ENCODE measurements at regions not wholly inside any gene's neighbourhood (a gene's known extent, or its start where the extent isn't known, plus 50 kb on each side); places are given as distances from the start of the nearest gene placed in this dataset.

- Histone ChIP-seq H3K36me3 (ENCODE audit: control insufficient read depth, insufficient read depth, low read length) (no peaks in the 10 kb centered on the region), H3K4me1 (no peaks in the 10 kb centered on the region), H3K27me3 (replicated peaks; ENCODE audit: control insufficient read depth, insufficient read depth, low read length) (no peaks in the 10 kb centered on the region), H3K9me3 (no peaks in the 10 kb centered on the region), H3K4me3 (ENCODE audit: low read depth, low read length) (no peak overlapping the region)
- H3K9me3 Mint-ChIP-seq (ENCODE audit: unreplicated experiment): peaks cover 33% of the 10 kb centered on the region
- no peak overlapping the region for H3K27ac Mint-ChIP-seq (ENCODE audit: unreplicated experiment)
- H3K36me3 Mint-ChIP-seq (ENCODE audit: insufficient read depth, unreplicated experiment): no peaks in the 10 kb centered on the region
- no peak for DNase-seq
- CTCF ChIA-PET: no interaction called here
- TF ChIP-seq, protein P1, sequence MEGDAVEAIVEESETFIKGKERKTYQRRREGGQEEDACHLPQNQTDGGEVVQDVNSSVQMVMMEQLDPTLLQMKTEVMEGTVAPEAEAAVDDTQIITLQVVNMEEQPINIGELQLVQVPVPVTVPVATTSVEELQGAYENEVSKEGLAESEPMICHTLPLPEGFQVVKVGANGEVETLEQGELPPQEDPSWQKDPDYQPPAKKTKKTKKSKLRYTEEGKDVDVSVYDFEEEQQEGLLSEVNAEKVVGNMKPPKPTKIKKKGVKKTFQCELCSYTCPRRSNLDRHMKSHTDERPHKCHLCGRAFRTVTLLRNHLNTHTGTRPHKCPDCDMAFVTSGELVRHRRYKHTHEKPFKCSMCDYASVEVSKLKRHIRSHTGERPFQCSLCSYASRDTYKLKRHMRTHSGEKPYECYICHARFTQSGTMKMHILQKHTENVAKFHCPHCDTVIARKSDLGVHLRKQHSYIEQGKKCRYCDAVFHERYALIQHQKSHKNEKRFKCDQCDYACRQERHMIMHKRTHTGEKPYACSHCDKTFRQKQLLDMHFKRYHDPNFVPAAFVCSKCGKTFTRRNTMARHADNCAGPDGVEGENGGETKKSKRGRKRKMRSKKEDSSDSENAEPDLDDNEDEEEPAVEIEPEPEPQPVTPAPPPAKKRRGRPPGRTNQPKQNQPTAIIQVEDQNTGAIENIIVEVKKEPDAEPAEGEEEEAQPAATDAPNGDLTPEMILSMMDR (IDR thresholded peaks at IDR 0.05; ENCODE audit: insufficient read depth in 1 of 2, low read depth in 1 of 2, low read length in 1 of 2, severe bottlenecking in 1 of 2, unreplicated experiment in 1 of 2): no peak
- intact Hi-C loops (cut with micrococcal nuclease; ENCODE audit: unreplicated experiment): no loop called here
- H3K4me1 Mint-ChIP-seq (ENCODE audit: low read depth, unreplicated experiment): no peaks in the 10 kb centered on the region
- H3K4me3 Mint-ChIP-seq (ENCODE audit: unreplicated experiment): no peak overlapping the region
- BruUV-seq (replicated peaks): no TSS peak
- POLR2A ChIA-PET: no interaction called here
- H3K27me3 Mint-ChIP-seq (ENCODE audit: insufficient read depth, unreplicated experiment): no peaks in the 10 kb centered on the region
Observed at GRCh38 chr12:58523360-58523759, 396.9 kb downstream of the LRIG3 start.

GRCh38 chr12:58528271-58528670, 392.0 kb downstream of the LRIG3 start:
- TF ChIP-seq, protein P1 (IDR thresholded peaks at IDR 0.05; ENCODE audit: insufficient read depth in 1 of 2, low read depth in 1 of 2, low read length in 1 of 2, severe bottlenecking in 1 of 2, unreplicated experiment in 1 of 2): no peak
- no peaks in the 10 kb centered on the region for H3K27me3 Mint-ChIP-seq (ENCODE audit: insufficient read depth, unreplicated experiment)
- peaks cover 27% of the 10 kb centered on the region for H3K9me3 Mint-ChIP-seq (ENCODE audit: unreplicated experiment)
- no peaks in the 10 kb centered on the region for H3K36me3 ChIP-seq (ENCODE audit: control insufficient read depth, insufficient read depth, low read length)
- no peaks in the 10 kb centered on the region for H3K36me3 Mint-ChIP-seq (ENCODE audit: insufficient read depth, unreplicated experiment)
- H3K4me1 Mint-ChIP-seq (ENCODE audit: low read depth, unreplicated experiment): no peaks in the 10 kb centered on the region
- H3K27me3 ChIP-seq (replicated peaks; ENCODE audit: control insufficient read depth, insufficient read depth, low read length): no peaks in the 10 kb centered on the region
- intact Hi-C loops (cut with micrococcal nuclease; ENCODE audit: unreplicated experiment): no loop called here
- H3K4me3 ChIP-seq (ENCODE audit: low read depth, low read length): no peak overlapping the region
- H3K27ac Mint-ChIP-seq (ENCODE audit: unreplicated experiment): no peak overlapping the region
- H3K4me1 ChIP-seq: no peaks in the 10 kb centered on the region
- H3K4me3 Mint-ChIP-seq (ENCODE audit: unreplicated experiment): no peak overlapping the region
- no peaks in the 10 kb centered on the region for H3K9me3 ChIP-seq
- BruUV-seq (replicated peaks): no TSS peak
- ChIA-PET POLR2A (no interaction called here), CTCF (no interaction called here)
- no peak for DNase-seq

GRCh38 chr12:58529114-58529665, 391.1 kb downstream of the LRIG3 start:
- Histone ChIP-seq H3K9me3 (no peaks in the 10 kb centered on the region), H3K27me3 (replicated peaks; ENCODE audit: control insufficient read depth, insufficient read depth, low read length) (no peaks in the 10 kb centered on the region), H3K36me3 (ENCODE audit: control insufficient read depth, insufficient read depth, low read length) (no peaks in the 10 kb centered on the region), H3K4me3 (ENCODE audit: low read depth, low read length) (no peak overlapping the region), H3K4me1 (no peaks in the 10 kb centered on the region)
- Mint-ChIP-seq H3K4me3 (ENCODE audit: unreplicated experiment) (no peak overlapping the region), H3K9me3 (ENCODE audit: unreplicated experiment) (peaks cover 36% of the 10 kb centered on the region), H3K36me3 (ENCODE audit: insufficient read depth, unreplicated experiment) (no peaks in the 10 kb centered on the region), H3K27ac (ENCODE audit: unreplicated experiment) (no peak overlapping the region), H3K4me1 (ENCODE audit: low read depth, unreplicated experiment) (no peaks in the 10 kb centered on the region), H3K27me3 (ENCODE audit: insufficient read depth, unreplicated experiment) (no peaks in the 10 kb centered on the region)
- no peak for DNase-seq
- BruUV-seq (replicated peaks): no TSS peak
- TF ChIP-seq, protein P1 (IDR thresholded peaks at IDR 0.05; ENCODE audit: insufficient read depth in 1 of 2, low read depth in 1 of 2, low read length in 1 of 2, severe bottlenecking in 1 of 2, unreplicated experiment in 1 of 2): no peak
- CTCF ChIA-PET: no interaction called here
- intact Hi-C loops (cut with micrococcal nuclease; ENCODE audit: unreplicated experiment): no loop called here
- POLR2A ChIA-PET: no interaction called here
